ENCODE measurements at regions not wholly inside any gene's neighbourhood (a gene's known extent, or its start where the extent isn't known, plus 50 kb on each side); places are given as distances from the start of the nearest gene placed in this dataset.

- Histone ChIP-seq H3K9me3 (ENCODE audit: control insufficient read depth in 4 of 4, low read length in 3 of 4) (no peaks in the 10 kb centered on the region), H3K4me3 (ENCODE audit: low read depth in 1 of 3, low read length in 3 of 3) (no peak overlapping the region), H3K36me3 (ENCODE audit: control insufficient read depth in 4 of 4, insufficient read depth in 3 of 4, low read depth in 1 of 4, low read length in 3 of 4) (no peaks in the 10 kb centered on the region), H3K4me1 (ENCODE audit: control insufficient read depth in 4 of 4, insufficient read depth in 4 of 4, low read length in 3 of 4) (no peaks in the 10 kb centered on the region), H3K9ac (ENCODE audit: low read depth in 1 of 2, low read length in 2 of 2) (no peak overlapping the region), H3K27me3 (ENCODE audit: control insufficient read depth in 4 of 4, insufficient read depth in 4 of 4, low read length in 3 of 4) (peaks cover 0 to 6% (median 0%) of the 10 kb centered on the region in 4 donors), H3K27ac (ENCODE audit: low read depth in 1 of 2, low read length in 2 of 2) (no peak overlapping the region)
- 59% methylated on average over 4 of the region's 4 CpGs for WGBS
- DNase-seq (ENCODE audit: low spot score), result no peak
- TF ChIP-seq SP1 (IDR thresholded peaks at IDR 0.05), result no peak
- TF ChIP-seq ZBTB33 (IDR thresholded peaks at IDR 0.05), result no peak
- TF ChIP-seq, protein P1, sequence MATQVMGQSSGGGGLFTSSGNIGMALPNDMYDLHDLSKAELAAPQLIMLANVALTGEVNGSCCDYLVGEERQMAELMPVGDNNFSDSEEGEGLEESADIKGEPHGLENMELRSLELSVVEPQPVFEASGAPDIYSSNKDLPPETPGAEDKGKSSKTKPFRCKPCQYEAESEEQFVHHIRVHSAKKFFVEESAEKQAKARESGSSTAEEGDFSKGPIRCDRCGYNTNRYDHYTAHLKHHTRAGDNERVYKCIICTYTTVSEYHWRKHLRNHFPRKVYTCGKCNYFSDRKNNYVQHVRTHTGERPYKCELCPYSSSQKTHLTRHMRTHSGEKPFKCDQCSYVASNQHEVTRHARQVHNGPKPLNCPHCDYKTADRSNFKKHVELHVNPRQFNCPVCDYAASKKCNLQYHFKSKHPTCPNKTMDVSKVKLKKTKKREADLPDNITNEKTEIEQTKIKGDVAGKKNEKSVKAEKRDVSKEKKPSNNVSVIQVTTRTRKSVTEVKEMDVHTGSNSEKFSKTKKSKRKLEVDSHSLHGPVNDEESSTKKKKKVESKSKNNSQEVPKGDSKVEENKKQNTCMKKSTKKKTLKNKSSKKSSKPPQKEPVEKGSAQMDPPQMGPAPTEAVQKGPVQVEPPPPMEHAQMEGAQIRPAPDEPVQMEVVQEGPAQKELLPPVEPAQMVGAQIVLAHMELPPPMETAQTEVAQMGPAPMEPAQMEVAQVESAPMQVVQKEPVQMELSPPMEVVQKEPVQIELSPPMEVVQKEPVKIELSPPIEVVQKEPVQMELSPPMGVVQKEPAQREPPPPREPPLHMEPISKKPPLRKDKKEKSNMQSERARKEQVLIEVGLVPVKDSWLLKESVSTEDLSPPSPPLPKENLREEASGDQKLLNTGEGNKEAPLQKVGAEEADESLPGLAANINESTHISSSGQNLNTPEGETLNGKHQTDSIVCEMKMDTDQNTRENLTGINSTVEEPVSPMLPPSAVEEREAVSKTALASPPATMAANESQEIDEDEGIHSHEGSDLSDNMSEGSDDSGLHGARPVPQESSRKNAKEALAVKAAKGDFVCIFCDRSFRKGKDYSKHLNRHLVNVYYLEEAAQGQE (IDR thresholded peaks at IDR 0.05), result no peak
- TF ChIP-seq HNF4A (conservative IDR thresholded peaks at IDR 0.05), result no peak
- TF ChIP-seq EGR1 (IDR thresholded peaks at IDR 0.05; ENCODE audit: low read depth in 2 of 2), result no peak
- TF ChIP-seq, protein P2, sequence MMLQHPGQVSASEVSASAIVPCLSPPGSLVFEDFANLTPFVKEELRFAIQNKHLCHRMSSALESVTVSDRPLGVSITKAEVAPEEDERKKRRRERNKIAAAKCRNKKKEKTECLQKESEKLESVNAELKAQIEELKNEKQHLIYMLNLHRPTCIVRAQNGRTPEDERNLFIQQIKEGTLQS (IDR thresholded peaks at IDR 0.05), result no peak
Measured at GRCh38 chr17:11140501-11140900, 100.5 kb upstream of the SHISA6 start.

- H3K4me1 ChIP-seq (ENCODE audit: control insufficient read depth in 4 of 4, insufficient read depth in 4 of 4, low read length in 3 of 4), result no peaks in the 10 kb centered on the region
Measured at GRCh38 chr17:11140043-11140442, 101.0 kb upstream of the SHISA6 start.

More at GRCh38 chr17:11140043-11140442, 101.0 kb upstream of the SHISA6 start:
- TF ChIP-seq, protein P3, sequence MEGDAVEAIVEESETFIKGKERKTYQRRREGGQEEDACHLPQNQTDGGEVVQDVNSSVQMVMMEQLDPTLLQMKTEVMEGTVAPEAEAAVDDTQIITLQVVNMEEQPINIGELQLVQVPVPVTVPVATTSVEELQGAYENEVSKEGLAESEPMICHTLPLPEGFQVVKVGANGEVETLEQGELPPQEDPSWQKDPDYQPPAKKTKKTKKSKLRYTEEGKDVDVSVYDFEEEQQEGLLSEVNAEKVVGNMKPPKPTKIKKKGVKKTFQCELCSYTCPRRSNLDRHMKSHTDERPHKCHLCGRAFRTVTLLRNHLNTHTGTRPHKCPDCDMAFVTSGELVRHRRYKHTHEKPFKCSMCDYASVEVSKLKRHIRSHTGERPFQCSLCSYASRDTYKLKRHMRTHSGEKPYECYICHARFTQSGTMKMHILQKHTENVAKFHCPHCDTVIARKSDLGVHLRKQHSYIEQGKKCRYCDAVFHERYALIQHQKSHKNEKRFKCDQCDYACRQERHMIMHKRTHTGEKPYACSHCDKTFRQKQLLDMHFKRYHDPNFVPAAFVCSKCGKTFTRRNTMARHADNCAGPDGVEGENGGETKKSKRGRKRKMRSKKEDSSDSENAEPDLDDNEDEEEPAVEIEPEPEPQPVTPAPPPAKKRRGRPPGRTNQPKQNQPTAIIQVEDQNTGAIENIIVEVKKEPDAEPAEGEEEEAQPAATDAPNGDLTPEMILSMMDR (IDR thresholded peaks at IDR 0.05; ENCODE audit: low read depth, low read length, missing input control), result no peak
- TF ChIP-seq SP1 (IDR thresholded peaks at IDR 0.05), result no peak
- TF ChIP-seq HNF4A (conservative IDR thresholded peaks at IDR 0.05), result no peak
- no peak for TF ChIP-seq EGR1 (IDR thresholded peaks at IDR 0.05; ENCODE audit: low read depth in 2 of 2)
- TF ChIP-seq FOXA1 (IDR thresholded peaks at IDR 0.05), result no peak
- no peak for TF ChIP-seq MAX (IDR thresholded peaks at IDR 0.05)
- no peak for TF ChIP-seq JUND (IDR thresholded peaks at IDR 0.05)
- TF ChIP-seq ZBTB33 (IDR thresholded peaks at IDR 0.05), result no peak
- TF ChIP-seq FOXA2 (IDR thresholded peaks at IDR 0.05), result no peak
- no peak for TF ChIP-seq YY1 (IDR thresholded peaks at IDR 0.05)
- no peak for TF ChIP-seq GABPA (IDR thresholded peaks at IDR 0.05 in 1 of 2, conservative IDR thresholded peaks at IDR 0.05 in 1 of 2)
- no peak for TF ChIP-seq RAD21 (IDR thresholded peaks at IDR 0.05)
- no peak for TF ChIP-seq TAF1 (conservative IDR thresholded peaks at IDR 0.05)
- no peak for TF ChIP-seq HNF4G (IDR thresholded peaks at IDR 0.05)
- TF ChIP-seq RXRA (IDR thresholded peaks at IDR 0.05), result no peak
- TF ChIP-seq NR2F2 (IDR thresholded peaks at IDR 0.05), result no peak
- Histone ChIP-seq H3K36me3 (ENCODE audit: control insufficient read depth in 4 of 4, insufficient read depth in 3 of 4, low read depth in 1 of 4, low read length in 3 of 4) (no peaks in the 10 kb centered on the region), H3K4me3 (ENCODE audit: low read depth in 1 of 3, low read length in 3 of 3) (no peak overlapping the region), H3K9ac (ENCODE audit: low read depth in 1 of 2, low read length in 2 of 2) (no peak overlapping the region), H3K9me3 (ENCODE audit: control insufficient read depth in 4 of 4, low read length in 3 of 4) (no peaks in the 10 kb centered on the region), H3K27ac (ENCODE audit: low read depth in 1 of 2, low read length in 2 of 2) (no peak overlapping the region), H3K27me3 (ENCODE audit: control insufficient read depth in 4 of 4, insufficient read depth in 4 of 4, low read length in 3 of 4) (peaks cover 0 to 6% (median 0%) of the 10 kb centered on the region in 4 donors)
- 80% methylated on average over 1 of the region's 1 CpG for WGBS
- no peak for DNase-seq (ENCODE audit: low spot score)
